GM13977 (cell line): ENCODE measurements at regions not wholly inside any gene's neighbourhood (a gene's known extent, or its start where the extent isn't known, plus 50 kb on each side); places are given as distances from the start of the nearest gene placed in this dataset.

Source experiments
- DNase-seq: peaks from one replicate; pipeline ENCODE4 v3.0.0; 2012; ENCODE audit warnings: low spot score
- CTCF ChIP-seq: IDR thresholded peaks from 2 replicates; pipeline ENCODE4 v1.5.1; 2012; ENCODE audit warnings: mild to moderate bottlenecking, control low read depth; ENCODE audit not compliant: insufficient read depth; ENCODE audit errors: extremely low read depth, missing control alignments
- in situ Hi-C: fragments of 300-500 bp; cut with MboI; formaldehyde crosslinking; loops from one replicate; pipeline ENCODE4 v1.12.0; 2022; ENCODE audit warnings: low sequenced_read_pairs, low pct_unique_long_range_greater_than_20kb, mixed read lengths, inconsistent platforms; ENCODE audit not compliant: unreplicated experiment

- DNase-seq: no peak
- TF ChIP-seq CTCF: no peak
- in situ Hi-C loops: no loop called here
Measured at GRCh38 chr1:5717031-5717682, 275.1 kb downstream of the NPHP4 start.

- no peak for DNase-seq
- no peak for TF ChIP-seq CTCF
- in situ Hi-C loops: no loop called here
Measured at GRCh38 chr1:5716126-5716525, 276.1 kb downstream of the NPHP4 start.

GRCh38 chr1:5713101-5714010 lies 278.9 kb downstream of the NPHP4 start:
- no peak for DNase-seq
- TF ChIP-seq CTCF: no peak
- in situ Hi-C loops: no loop called here

GRCh38 chr1:5711956-5712645 lies 280.1 kb downstream of the NPHP4 start:
- no peak for DNase-seq

GRCh38 chr1:5711079-5711478 lies 281.1 kb downstream of the NPHP4 start:
- in situ Hi-C loops: no loop called here
- no peak for TF ChIP-seq CTCF
- no peak for DNase-seq

More at GRCh38 chr1:5711956-5712645, 280.1 kb downstream of the NPHP4 start:
- no peak for TF ChIP-seq CTCF
- in situ Hi-C loops: no loop called here

GRCh38 chr1:5709976-5710375 lies 282.2 kb downstream of the NPHP4 start:
- no peak for DNase-seq
- in situ Hi-C loops: no loop called here
- no peak for TF ChIP-seq CTCF
